Neutrophil (primary cell): ENCODE measurements at regions not wholly inside any gene's neighbourhood (a gene's known extent, or its start where the extent isn't known, plus 50 kb on each side); places are given as distances from the start of the nearest gene placed in this dataset.

Experiments used
- H3K27ac ChIP-seq: fragments of 200-600 bp; sonication (generic); 2 replicates; pipeline ENCODE4 v1.5.1; 2016; ENCODE audit warnings: mild to moderate bottlenecking, moderate library complexity
- H3K27me3 ChIP-seq: fragments of 200-600 bp; sonication (generic); 2 replicates; pipeline ENCODE4 v1.6.0; 2016; ENCODE audit warnings: mild to moderate bottlenecking
- H3K36me3 ChIP-seq: fragments of 200-600 bp; sonication (generic); 2 replicates; pipeline ENCODE4 v1.5.1; 2017
- H3K4me1 ChIP-seq, 2 experiments: fragments of 200-600 bp in 1 of 2; sonication (generic) in 1 of 2; 1 replicate in 1 of 2; 2 replicates in 1 of 2; pipeline versions ENCODE4 v1.5.1 to v1.6.1; 2013 to 2016; ENCODE audit warnings: low read depth in 1 of 2, low read length in 1 of 2, mild to moderate bottlenecking in 1 of 2, moderate library complexity in 1 of 2; ENCODE audit not compliant: control insufficient read depth in 1 of 2, insufficient read depth in 1 of 2
- H3K4me3 ChIP-seq, 2 experiments: fragments of 200-600 bp in 1 of 2; sonication (generic) in 1 of 2; 1 replicate in 1 of 2; 2 replicates in 1 of 2; pipeline ENCODE4 v1.5.1; 2013 to 2016; ENCODE audit warnings: low read depth in 1 of 2, low read length in 1 of 2, mild to moderate bottlenecking in 1 of 2, moderate library complexity in 1 of 2
- H3K9me3 ChIP-seq: fragments of 200-600 bp; sonication (generic); 2 replicates; pipeline ENCODE4 v1.5.1; 2016
- TF ChIP-seq, protein P1 (sequence below): fragments of 200-600 bp; sonication (generic); IDR thresholded peaks from 2 replicates; pipeline ENCODE4 v1.5.1; 2016; ENCODE audit warnings: antibody characterized with exemption

DNA sequence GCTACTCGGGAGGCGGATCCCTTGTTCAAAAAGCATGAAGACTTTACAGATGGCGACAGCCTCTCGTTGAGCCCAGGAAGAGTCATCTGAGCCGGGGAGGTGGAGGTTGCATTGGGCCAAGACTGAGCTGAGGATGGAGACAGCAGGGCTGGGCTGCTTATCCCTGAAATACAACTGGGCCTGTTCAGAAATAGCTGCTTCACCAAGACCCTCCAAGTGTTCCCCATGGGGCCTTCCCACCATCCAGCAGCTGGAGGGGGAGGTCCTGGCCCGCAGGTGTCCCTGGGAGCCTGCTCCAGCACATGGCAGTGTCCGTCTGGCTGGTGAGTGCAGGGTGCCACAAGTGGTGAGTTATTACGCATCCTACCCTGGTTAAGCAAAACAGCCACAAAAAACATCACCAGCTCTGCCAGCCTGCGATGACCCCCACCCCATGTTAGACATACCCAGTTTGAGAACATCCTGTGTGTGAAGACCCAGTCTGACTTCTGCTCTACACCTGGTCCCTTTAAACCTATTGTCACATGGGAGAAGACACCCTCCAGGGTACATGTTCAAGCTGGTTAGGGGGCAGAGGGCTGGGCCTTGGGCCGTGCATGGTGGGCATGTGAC lies 93.1 kb upstream of the TMPRSS2 start:
- H3K27ac ChIP-seq: no peak overlapping the region
- H3K27me3 ChIP-seq: peaks cover 23% of the 10 kb centered on the region
- H3K4me1 ChIP-seq: no peaks in the 10 kb centered on the region
- no peaks in the 10 kb centered on the region for H3K9me3 ChIP-seq
- no peak overlapping the region for H3K4me3 ChIP-seq
- no peaks in the 10 kb centered on the region for H3K36me3 ChIP-seq
- TF ChIP-seq, protein P1, sequence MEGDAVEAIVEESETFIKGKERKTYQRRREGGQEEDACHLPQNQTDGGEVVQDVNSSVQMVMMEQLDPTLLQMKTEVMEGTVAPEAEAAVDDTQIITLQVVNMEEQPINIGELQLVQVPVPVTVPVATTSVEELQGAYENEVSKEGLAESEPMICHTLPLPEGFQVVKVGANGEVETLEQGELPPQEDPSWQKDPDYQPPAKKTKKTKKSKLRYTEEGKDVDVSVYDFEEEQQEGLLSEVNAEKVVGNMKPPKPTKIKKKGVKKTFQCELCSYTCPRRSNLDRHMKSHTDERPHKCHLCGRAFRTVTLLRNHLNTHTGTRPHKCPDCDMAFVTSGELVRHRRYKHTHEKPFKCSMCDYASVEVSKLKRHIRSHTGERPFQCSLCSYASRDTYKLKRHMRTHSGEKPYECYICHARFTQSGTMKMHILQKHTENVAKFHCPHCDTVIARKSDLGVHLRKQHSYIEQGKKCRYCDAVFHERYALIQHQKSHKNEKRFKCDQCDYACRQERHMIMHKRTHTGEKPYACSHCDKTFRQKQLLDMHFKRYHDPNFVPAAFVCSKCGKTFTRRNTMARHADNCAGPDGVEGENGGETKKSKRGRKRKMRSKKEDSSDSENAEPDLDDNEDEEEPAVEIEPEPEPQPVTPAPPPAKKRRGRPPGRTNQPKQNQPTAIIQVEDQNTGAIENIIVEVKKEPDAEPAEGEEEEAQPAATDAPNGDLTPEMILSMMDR: no peak

GRCh38 chr21:41600556-41600955 lies 92.6 kb upstream of the TMPRSS2 start:
- H3K9me3 ChIP-seq: no peaks in the 10 kb centered on the region
- H3K27ac ChIP-seq: no peak overlapping the region
- H3K4me1 ChIP-seq: no peaks in the 10 kb centered on the region
- peaks cover 23% of the 10 kb centered on the region for H3K27me3 ChIP-seq
- no peak overlapping the region for H3K4me3 ChIP-seq
- TF ChIP-seq, protein P1: no peak
- no peaks in the 10 kb centered on the region for H3K36me3 ChIP-seq

DNA sequence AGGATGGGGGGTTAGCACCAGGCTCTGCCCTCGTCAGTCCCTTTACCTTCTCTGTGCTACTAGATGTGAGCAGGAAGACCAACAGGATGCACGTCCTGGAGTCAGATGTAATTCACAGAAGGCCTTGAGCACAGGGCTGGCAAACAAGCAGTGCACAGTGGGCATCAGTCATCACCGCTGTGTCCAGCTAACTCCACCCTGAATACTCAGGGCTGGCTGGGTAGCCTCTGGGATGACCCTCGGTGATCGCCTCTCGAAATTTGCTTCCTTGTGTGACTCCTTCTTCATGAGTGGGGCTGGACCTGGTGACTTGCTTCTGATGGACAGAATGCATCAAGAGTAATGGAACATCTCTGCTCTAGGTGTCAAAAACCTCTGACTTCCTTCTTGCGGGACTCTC lies 92.2 kb upstream of the TMPRSS2 start:
- TF ChIP-seq, protein P1: no peak
- Histone ChIP-seq H3K27me3 (peaks cover 23% of the 10 kb centered on the region), H3K4me1 (no peaks in the 10 kb centered on the region), H3K27ac (no peak overlapping the region), H3K36me3 (no peaks in the 10 kb centered on the region), H3K4me3 (no peak overlapping the region), H3K9me3 (no peaks in the 10 kb centered on the region)

DNA sequence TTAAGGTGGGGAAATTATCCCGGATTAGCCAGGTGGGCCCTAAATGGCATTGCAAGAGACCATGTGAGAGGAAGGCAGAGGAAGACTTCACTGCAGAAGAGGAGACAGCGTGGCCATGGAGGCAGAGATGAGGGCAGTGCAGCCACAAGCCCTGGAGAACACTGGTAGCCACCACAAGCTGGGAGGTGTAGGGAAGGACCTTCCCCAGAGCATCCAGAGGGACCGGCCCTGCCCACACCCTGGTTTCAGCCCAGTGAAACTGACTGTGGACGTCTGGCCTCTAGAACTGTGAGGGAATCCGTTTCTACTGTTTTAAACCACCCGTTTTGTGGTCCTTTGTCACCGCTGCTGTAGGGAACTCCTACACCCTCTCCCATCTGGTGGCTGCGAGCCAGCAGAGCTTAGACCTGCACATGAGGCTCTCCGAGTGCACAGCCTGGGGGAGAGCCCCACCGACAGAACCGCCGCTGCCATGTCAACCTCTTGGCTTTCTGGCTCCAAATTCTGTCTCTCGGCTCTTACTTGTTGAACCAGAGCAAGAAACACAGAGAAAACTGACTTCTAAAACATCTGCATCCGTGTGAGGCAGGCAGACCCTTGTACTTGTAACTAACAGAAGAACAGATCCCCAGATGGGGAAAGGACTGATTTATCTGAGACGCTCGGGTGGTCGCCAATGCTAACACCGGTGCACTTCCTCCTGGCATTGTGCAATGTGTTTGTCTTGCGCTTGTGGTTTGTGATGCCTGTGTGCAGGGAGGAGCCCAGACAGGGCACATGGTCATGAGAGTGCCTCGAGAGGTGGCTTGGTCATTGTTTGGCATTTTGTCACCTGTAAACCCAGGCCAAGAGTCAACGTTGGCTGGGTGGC lies 90.8 kb upstream of the TMPRSS2 start:
- no peak overlapping the region for H3K27ac ChIP-seq

DNA sequence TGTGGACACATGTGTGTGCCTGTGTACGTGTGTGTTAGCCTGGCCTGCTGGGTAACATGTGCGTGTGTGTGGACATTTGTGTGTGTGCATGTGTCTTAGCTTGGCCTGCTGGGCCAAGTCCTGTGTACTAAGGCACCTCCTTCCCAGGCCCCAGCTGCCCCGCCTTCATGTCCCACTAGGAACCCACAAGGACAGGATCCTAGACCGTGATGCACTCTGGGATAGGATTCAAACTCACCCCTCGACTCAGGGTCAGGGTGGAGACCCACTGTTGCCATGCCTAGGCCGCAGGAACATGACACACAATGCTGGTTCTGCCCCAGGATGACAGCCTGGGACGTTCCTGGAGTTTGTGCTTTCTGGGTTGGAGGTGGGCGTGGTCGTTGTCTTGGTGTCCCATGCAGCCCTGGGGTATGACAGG lies 89.9 kb upstream of the TMPRSS2 start:
- peaks cover 37% of the 10 kb centered on the region for H3K27me3 ChIP-seq
- no peaks in the 10 kb centered on the region for H3K4me1 ChIP-seq
- H3K9me3 ChIP-seq: no peaks in the 10 kb centered on the region
- H3K4me3 ChIP-seq: no peak overlapping the region
- no peaks in the 10 kb centered on the region for H3K36me3 ChIP-seq
- no peak overlapping the region for H3K27ac ChIP-seq
- TF ChIP-seq, protein P1: no peak

More for the DNA sequence above, 90.8 kb upstream of the TMPRSS2 start:
- H3K4me3 ChIP-seq: no peak overlapping the region
- no peaks in the 10 kb centered on the region for H3K36me3 ChIP-seq
- H3K9me3 ChIP-seq: no peaks in the 10 kb centered on the region
- peaks cover 33% of the 10 kb centered on the region for H3K27me3 ChIP-seq
- H3K4me1 ChIP-seq: no peaks in the 10 kb centered on the region
- TF ChIP-seq, protein P1: no peak
